IMR-90 (cell line): ENCODE measurements at regions not wholly inside any gene's neighbourhood (a gene's known extent, or its start where the extent isn't known, plus 50 kb on each side); places are given as distances from the start of the nearest gene placed in this dataset.

Experiments used
- ATAC-seq: fragments of 200-7000 bp; cut with Tn5 transposase; 2 replicates; pipeline ENCODE4 v1.9.1; 2020; ENCODE audit warnings: low read depth, mild to moderate bottlenecking, moderate library complexity
- BruUV-seq: library from RNA; stranded (reverse); fragments of 400-500 nt; replicated peaks from 2 replicates; lab custom pipeline; 2021; lab: Mats Ljungman, UMichigan
- CTCF ChIA-PET: fragments of 300-600 bp; formaldehyde crosslinking; extraction: SDS; loops from one replicate; lab custom pipeline; 2021; ENCODE audit warnings: antibody characterized with exemption; lab: Yijun Ruan, JAX
- POLR2A ChIA-PET: fragments of 300-600 bp; sonication (Branson Sonifier 250); formaldehyde crosslinking; loops from one replicate; lab custom pipeline; 2022; ENCODE audit warnings: antibody characterized with exemption; ENCODE audit not compliant: unreplicated experiment; lab: Charles Lee
- DNase-seq: peaks from one replicate; pipeline ENCODE4 v3.0.0; 2013
- H2AFZ ChIP-seq: replicated peaks from 2 replicates; pipeline ENCODE3; 2013; ENCODE audit warnings: low read length, mild to moderate bottlenecking; ENCODE audit not compliant: poor library complexity
- H2AK5ac ChIP-seq: 2 replicates; pipeline ENCODE4 v1.6.1; 2013; ENCODE audit warnings: low read depth, low read length, inconsistent platforms
- H2AK9ac ChIP-seq: replicated peaks from 2 replicates; pipeline ENCODE3; 2013; ENCODE audit warnings: mild to moderate bottlenecking, low read depth, low read length, moderate library complexity; ENCODE audit not compliant: poor library complexity
- H2BK120ac ChIP-seq: 2 replicates; pipeline ENCODE4 v1.6.1; 2013; ENCODE audit warnings: low read depth, low read length, inconsistent platforms
- H2BK15ac ChIP-seq: 3 replicates; pipeline ENCODE4 v1.6.1; 2013; ENCODE audit warnings: low read depth, low read length, inconsistent platforms
- H2BK20ac ChIP-seq: 2 replicates; pipeline ENCODE4 v1.6.1; 2013; ENCODE audit warnings: low read depth, mild to moderate bottlenecking, inconsistent platforms, low read length, moderate library complexity
- H2BK5ac ChIP-seq: 2 replicates; pipeline ENCODE4 v1.6.1; 2013; ENCODE audit warnings: mild to moderate bottlenecking, low read depth, low read length, inconsistent platforms; ENCODE audit not compliant: poor library complexity, severe bottlenecking
- H3K14ac ChIP-seq: replicated peaks from 2 replicates; pipeline ENCODE4 v1.6.1; 2013; ENCODE audit warnings: low read depth, low read length, inconsistent platforms
- H3K18ac ChIP-seq: 2 replicates; pipeline ENCODE4 v1.6.1; 2013; ENCODE audit warnings: low read depth, low read length, control low read depth
- H3K23ac ChIP-seq: 2 replicates; pipeline ENCODE4 v1.6.1; 2013; ENCODE audit warnings: low read depth, low read length, inconsistent platforms
- H3K27ac ChIP-seq: 2 replicates; pipeline ENCODE4 v1.5.1; 2013; ENCODE audit warnings: mild to moderate bottlenecking, control low read depth, low read length; ENCODE audit not compliant: insufficient read depth
- H3K27me3 ChIP-seq: 2 replicates; pipeline ENCODE4 v1.6.1; 2013; ENCODE audit warnings: low read length; ENCODE audit not compliant: control insufficient read depth, insufficient read depth
- H3K36me3 ChIP-seq: 2 replicates; pipeline ENCODE4 v1.6.1; 2013; ENCODE audit warnings: low read length, mixed read lengths; ENCODE audit not compliant: control insufficient read depth, insufficient read depth
- H3K4ac ChIP-seq: 2 replicates; pipeline ENCODE4 v1.6.1; 2013; ENCODE audit warnings: low read depth, low read length, inconsistent platforms
- H3K4me1 ChIP-seq: 2 replicates; pipeline ENCODE4 v1.6.1; 2013; ENCODE audit warnings: low read length, mixed read lengths; ENCODE audit not compliant: control insufficient read depth, insufficient read depth
- H3K4me2 ChIP-seq: 2 replicates; pipeline ENCODE4 v1.6.1; 2013; ENCODE audit warnings: low read depth, mild to moderate bottlenecking, control low read depth, low read length, moderate library complexity
- H3K4me3 ChIP-seq: 2 replicates; pipeline ENCODE4 v1.5.1; 2013; ENCODE audit warnings: low read depth, mild to moderate bottlenecking, control low read depth, low read length, moderate library complexity; ENCODE audit not compliant: insufficient read depth
- H3K56ac ChIP-seq: 2 replicates; pipeline ENCODE4 v1.6.1; 2013; ENCODE audit warnings: low read length, inconsistent platforms; ENCODE audit not compliant: insufficient read depth; ENCODE audit errors: extremely low read depth
- H3K79me1 ChIP-seq, 2 experiments: 2 replicates each; pipeline ENCODE4 v1.6.1; 2013; ENCODE audit warnings: low read length in 2 of 2, inconsistent platforms in 1 of 2, low read depth in 1 of 2
- H3K9ac ChIP-seq: 2 replicates; pipeline ENCODE4 v1.6.1; 2013; ENCODE audit warnings: low read depth, low read length, control low read depth
- H3K9me1 ChIP-seq: 2 replicates; pipeline ENCODE4 v1.6.1; 2013; ENCODE audit warnings: low read length, inconsistent platforms; ENCODE audit not compliant: insufficient read depth
- H3K9me3 ChIP-seq: 2 replicates; pipeline ENCODE4 v1.6.1; 2013; ENCODE audit warnings: low read length; ENCODE audit not compliant: control insufficient read depth, insufficient read depth
- H4K20me1 ChIP-seq: 2 replicates; pipeline ENCODE4 v1.6.1; 2013; ENCODE audit warnings: low read length, inconsistent platforms; ENCODE audit not compliant: insufficient read depth
- H4K5ac ChIP-seq: 2 replicates; pipeline ENCODE4 v1.6.1; 2013; ENCODE audit warnings: mild to moderate bottlenecking, low read depth, low read length, control low read depth
- H4K8ac ChIP-seq, 2 experiments: 2 replicates each; pipeline ENCODE4 v1.6.1; 2013; ENCODE audit warnings: low read depth in 2 of 2, low read length in 2 of 2, control low read depth in 1 of 2, inconsistent platforms in 1 of 2
- H4K91ac ChIP-seq: 2 replicates; pipeline ENCODE4 v1.6.1; 2013; ENCODE audit warnings: low read depth, low read length, inconsistent platforms; ENCODE audit not compliant: insufficient read depth
- BHLHE40 ChIP-seq: fragments of 150-350 bp; IDR thresholded peaks from 2 replicates; pipeline ENCODE4 v1.6.1; 2016; ENCODE audit warnings: mild to moderate bottlenecking, low read depth, low read length
- CEBPB ChIP-seq: IDR thresholded peaks from 2 replicates; pipeline ENCODE4 v1.6.1; 2012; ENCODE audit warnings: low read depth, low read length, improper control_type of control experiment
- CHD1 ChIP-seq: IDR thresholded peaks from 2 replicates; pipeline ENCODE4 v1.6.1; 2012; ENCODE audit warnings: low read depth, low read length, improper control_type of control experiment
- FOS ChIP-seq: fragments of 150-350 bp; IDR thresholded peaks from 2 replicates; pipeline ENCODE4 v1.6.1; 2016; ENCODE audit warnings: low read depth, low read length
- MAFK ChIP-seq: IDR thresholded peaks from 2 replicates; pipeline ENCODE4 v1.6.1; 2012; ENCODE audit warnings: low read depth, low read length, improper control_type of control experiment
- MAZ ChIP-seq: IDR thresholded peaks from 2 replicates; pipeline ENCODE4 v1.6.1; 2012; ENCODE audit warnings: low read depth, mild to moderate bottlenecking, low read length, improper control_type of control experiment, moderate library complexity, borderline replicate concordance
- MXI1 ChIP-seq: IDR thresholded peaks from 2 replicates; pipeline ENCODE4 v1.6.1; 2012; ENCODE audit warnings: low read depth, mild to moderate bottlenecking, low read length, moderate library complexity, borderline replicate concordance
- NFE2L2 ChIP-seq: fragments of 150-350 bp; IDR thresholded peaks from 2 replicates; pipeline ENCODE4 v1.6.1; 2016; ENCODE audit warnings: low read depth, mild to moderate bottlenecking, low read length
- POLR2A ChIP-seq: IDR thresholded peaks from 2 replicates; pipeline ENCODE4 v1.6.1; 2012; ENCODE audit warnings: mild to moderate bottlenecking, low read depth, low read length
- RAD21 ChIP-seq: IDR thresholded peaks from 2 replicates; pipeline ENCODE4 v1.6.1; 2012; ENCODE audit warnings: low read length, improper control_type of control experiment
- RCOR1 ChIP-seq: IDR thresholded peaks from 2 replicates; pipeline ENCODE4 v1.6.1; 2012; ENCODE audit warnings: mild to moderate bottlenecking, low read length, improper control_type of control experiment; ENCODE audit not compliant: insufficient replicate concordance
- RFX5 ChIP-seq: IDR thresholded peaks from 2 replicates; pipeline ENCODE4 v1.8.0; 2012; ENCODE audit warnings: low read depth, mild to moderate bottlenecking, low read length, moderate library complexity
- SMC3 ChIP-seq: fragments of 150-350 bp; IDR thresholded peaks from 2 replicates; pipeline ENCODE4 v1.6.1; 2016; ENCODE audit warnings: low read depth, mild to moderate bottlenecking, antibody characterized with exemption, low read length, moderate library complexity
- WGBS, 2 experiments: methylation state at CpG; one replicate each; pipeline versions ENCODE4 v1.1.5 to v1.1.7; 2013; ENCODE audit warnings: missing lambda C conversion rate in 2 of 2; ENCODE audit not compliant: insufficient read length in 1 of 2; ENCODE audit errors: extremely low coverage in 2 of 2; 5-methylcytosine and 5-hydroxymethylcytosine counted together
- dilution Hi-C: fragments of 300-500 bp; cut with HindIII; formaldehyde crosslinking; loops from one replicate; pipeline ENCODE4 v1.14.3; 2018; ENCODE audit warnings: low sequenced_read_pairs; ENCODE audit not compliant: unreplicated experiment
- in situ Hi-C: fragments of 300-500 bp; cut with MboI; formaldehyde crosslinking; loops from 3 replicates; pipeline ENCODE4 v1.14.3; 2019; ENCODE audit warnings: low sequenced_read_pairs, inconsistent platforms, mixed read lengths
- intact Hi-C: fragments of 100-400 bp; cut with micrococcal nuclease; formaldehyde crosslinking; loops from 2 replicates; pipeline ENCODE4 v1.10.0; 2022
- TF ChIP-seq, protein P1 (sequence below): fragments of 150-350 bp; IDR thresholded peaks from 2 replicates; pipeline ENCODE4 v1.6.1; 2017; ENCODE audit warnings: mild to moderate bottlenecking, antibody characterized with exemption, low read length, low read depth
- TF ChIP-seq, protein P2 (sequence below): conservative IDR thresholded peaks from 2 replicates; pipeline ENCODE4 v1.5.1; 2012; ENCODE audit warnings: mild to moderate bottlenecking, low read depth, low read length, improper control_type of control experiment
- TF ChIP-seq, protein P3 (sequence below): fragments of 150-350 bp; IDR thresholded peaks from 2 replicates; pipeline ENCODE4 v1.6.1; 2016; ENCODE audit warnings: low read depth, mild to moderate bottlenecking, low read length, moderate library complexity, borderline replicate concordance

DNA sequence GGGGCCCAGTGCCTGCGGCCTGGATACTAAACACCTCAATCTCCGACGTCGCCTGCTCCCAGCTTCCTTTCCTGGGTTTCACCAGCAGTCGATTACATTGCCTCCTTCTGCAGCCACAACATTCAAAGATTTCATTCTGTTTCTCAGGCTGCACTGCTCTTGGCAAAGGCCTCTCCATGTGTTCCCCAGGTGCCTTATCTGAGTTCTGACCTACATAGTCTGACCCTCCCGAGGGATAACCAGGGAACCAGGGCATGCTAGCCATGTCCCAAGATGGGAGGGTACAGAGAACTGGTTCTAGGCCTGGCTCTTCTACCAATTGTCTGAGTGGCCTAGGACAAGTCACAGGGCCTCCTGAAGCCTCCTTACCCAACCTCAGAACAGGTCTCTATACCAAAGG, 62.2 kb upstream of the ACSL1 start:
- H3K4me2 ChIP-seq = no peak overlapping the region
- no peaks in the 10 kb centered on the region for H3K9me1 ChIP-seq
- dilution Hi-C loops = no loop called here
- H2BK120ac ChIP-seq = no peak overlapping the region
- ATAC-seq = no peak
- H2BK5ac ChIP-seq = no peak overlapping the region
- TF ChIP-seq FOS = no peak
- TF ChIP-seq, protein P1, sequence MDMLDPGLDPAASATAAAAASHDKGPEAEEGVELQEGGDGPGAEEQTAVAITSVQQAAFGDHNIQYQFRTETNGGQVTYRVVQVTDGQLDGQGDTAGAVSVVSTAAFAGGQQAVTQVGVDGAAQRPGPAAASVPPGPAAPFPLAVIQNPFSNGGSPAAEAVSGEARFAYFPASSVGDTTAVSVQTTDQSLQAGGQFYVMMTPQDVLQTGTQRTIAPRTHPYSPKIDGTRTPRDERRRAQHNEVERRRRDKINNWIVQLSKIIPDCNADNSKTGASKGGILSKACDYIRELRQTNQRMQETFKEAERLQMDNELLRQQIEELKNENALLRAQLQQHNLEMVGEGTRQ = no peak
- TF ChIP-seq, protein P2, sequence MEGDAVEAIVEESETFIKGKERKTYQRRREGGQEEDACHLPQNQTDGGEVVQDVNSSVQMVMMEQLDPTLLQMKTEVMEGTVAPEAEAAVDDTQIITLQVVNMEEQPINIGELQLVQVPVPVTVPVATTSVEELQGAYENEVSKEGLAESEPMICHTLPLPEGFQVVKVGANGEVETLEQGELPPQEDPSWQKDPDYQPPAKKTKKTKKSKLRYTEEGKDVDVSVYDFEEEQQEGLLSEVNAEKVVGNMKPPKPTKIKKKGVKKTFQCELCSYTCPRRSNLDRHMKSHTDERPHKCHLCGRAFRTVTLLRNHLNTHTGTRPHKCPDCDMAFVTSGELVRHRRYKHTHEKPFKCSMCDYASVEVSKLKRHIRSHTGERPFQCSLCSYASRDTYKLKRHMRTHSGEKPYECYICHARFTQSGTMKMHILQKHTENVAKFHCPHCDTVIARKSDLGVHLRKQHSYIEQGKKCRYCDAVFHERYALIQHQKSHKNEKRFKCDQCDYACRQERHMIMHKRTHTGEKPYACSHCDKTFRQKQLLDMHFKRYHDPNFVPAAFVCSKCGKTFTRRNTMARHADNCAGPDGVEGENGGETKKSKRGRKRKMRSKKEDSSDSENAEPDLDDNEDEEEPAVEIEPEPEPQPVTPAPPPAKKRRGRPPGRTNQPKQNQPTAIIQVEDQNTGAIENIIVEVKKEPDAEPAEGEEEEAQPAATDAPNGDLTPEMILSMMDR = no peak
- TF ChIP-seq CHD1 = no peak
- no peak for TF ChIP-seq CEBPB
- TF ChIP-seq SMC3 = no peak
- no peak for TF ChIP-seq NFE2L2
- TF ChIP-seq RFX5 = no peak
- TF ChIP-seq BHLHE40 = no peak
- TF ChIP-seq MXI1 = no peak
- no peak for TF ChIP-seq RAD21
- no peak for TF ChIP-seq MAZ
- TF ChIP-seq POLR2A = no peak
- TF ChIP-seq, protein P3, sequence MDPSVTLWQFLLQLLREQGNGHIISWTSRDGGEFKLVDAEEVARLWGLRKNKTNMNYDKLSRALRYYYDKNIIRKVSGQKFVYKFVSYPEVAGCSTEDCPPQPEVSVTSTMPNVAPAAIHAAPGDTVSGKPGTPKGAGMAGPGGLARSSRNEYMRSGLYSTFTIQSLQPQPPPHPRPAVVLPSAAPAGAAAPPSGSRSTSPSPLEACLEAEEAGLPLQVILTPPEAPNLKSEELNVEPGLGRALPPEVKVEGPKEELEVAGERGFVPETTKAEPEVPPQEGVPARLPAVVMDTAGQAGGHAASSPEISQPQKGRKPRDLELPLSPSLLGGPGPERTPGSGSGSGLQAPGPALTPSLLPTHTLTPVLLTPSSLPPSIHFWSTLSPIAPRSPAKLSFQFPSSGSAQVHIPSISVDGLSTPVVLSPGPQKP = no peak
- TF ChIP-seq MAFK = no peak
- TF ChIP-seq RCOR1 = no peak
- H3K79me1 ChIP-seq = no peaks in the 10 kb centered on the region
- no peak overlapping the region for H4K91ac ChIP-seq
- ChIA-PET POLR2A (no interaction called here), CTCF (no interaction called here)
- no peak overlapping the region for H3K9ac ChIP-seq
- no TSS peak for BruUV-seq
- H4K20me1 ChIP-seq = no peaks in the 10 kb centered on the region
- H3K36me3 ChIP-seq = no peaks in the 10 kb centered on the region
- no peak for DNase-seq
- intact Hi-C loops = no loop called here
- no peak overlapping the region for H3K27ac ChIP-seq
- H3K23ac ChIP-seq = no peak overlapping the region
- H3K4ac ChIP-seq = no peak overlapping the region
- no peak overlapping the region for H3K14ac ChIP-seq
- H2BK20ac ChIP-seq = no peak overlapping the region
- no peak overlapping the region for H2AFZ ChIP-seq
- no peak overlapping the region for H2BK15ac ChIP-seq
- H2AK5ac ChIP-seq = no peak overlapping the region
- 83% methylated on average over 2 of the region's 6 CpGs; no CpG with 5 or more reads in 1 of the 2 experiments for WGBS, 2 experiments
- H3K4me3 ChIP-seq = no peak overlapping the region
- no peaks in the 10 kb centered on the region for H3K4me1 ChIP-seq
- no peak overlapping the region for H2AK9ac ChIP-seq
- no peak overlapping the region for H4K8ac ChIP-seq
- H4K5ac ChIP-seq = no peak overlapping the region
- H3K27me3 ChIP-seq = peaks cover 8% of the 10 kb centered on the region
- in situ Hi-C loops = no loop called here
- no peak overlapping the region for H3K56ac ChIP-seq
- H3K18ac ChIP-seq = no peak overlapping the region
- no peaks in the 10 kb centered on the region for H3K9me3 ChIP-seq
